Activated T-cell treated with anti-CD3 and anti-CD28 coated beads, Interleukin-2, amount 50 U/mL, for 48 hours (primary cell): ENCODE measurements at regions not wholly inside any gene's neighbourhood (a gene's known extent, or its start where the extent isn't known, plus 50 kb on each side); places are given as distances from the start of the nearest gene placed in this dataset.

ENCODE experiments used
- DNase-seq, 2 experiments: peaks; one replicate each; pipeline ENCODE4 v3.0.0-alpha.2; 2020

- no peak for DNase-seq
Observed at GRCh38 chr7:25789701-25790640, 362.0 kb upstream of the NFE2L3 start.

- no peak for DNase-seq
Observed at GRCh38 chr7:25790963-25791362, 361.0 kb upstream of the NFE2L3 start.

- DNase-seq: no peak
Observed at GRCh38 chr7:25792586-25792985, 359.4 kb upstream of the NFE2L3 start.

- DNase-seq: no peak
Observed at GRCh38 chr7:25795824-25796235, 356.2 kb upstream of the NFE2L3 start.

GRCh38 chr7:25798344-25798743 lies 353.7 kb upstream of the NFE2L3 start:
- no peak for DNase-seq

GRCh38 chr7:25801214-25801613 lies 350.8 kb upstream of the NFE2L3 start:
- DNase-seq: no peak

- no peak for DNase-seq
Observed at GRCh38 chr7:25802057-25802456, 349.9 kb upstream of the NFE2L3 start.

- no peak for DNase-seq
Observed at GRCh38 chr7:25802473-25802872, 349.5 kb upstream of the NFE2L3 start.

- peak; percentile 16 to 17 for DNase-seq
Observed at GRCh38 chr7:25803117-25803887, 348.7 kb upstream of the NFE2L3 start.

- no peak for DNase-seq
Observed at GRCh38 chr7:25804154-25804553, 347.8 kb upstream of the NFE2L3 start.

- no peak for DNase-seq
Observed at GRCh38 chr7:25805027-25805687, 346.8 kb upstream of the NFE2L3 start.

GRCh38 chr7:25807086-25807611 lies 344.8 kb upstream of the NFE2L3 start:
- DNase-seq: no peak

GRCh38 chr7:25809441-25809840 lies 342.6 kb upstream of the NFE2L3 start:
- no peak for DNase-seq

GRCh38 chr7:25812086-25812850 lies 339.7 kb upstream of the NFE2L3 start:
- DNase-seq: no peak

GRCh38 chr7:25813381-25813780 lies 338.6 kb upstream of the NFE2L3 start:
- no peak for DNase-seq

GRCh38 chr7:25815711-25816110 lies 336.3 kb upstream of the NFE2L3 start:
- DNase-seq: no peak

- no peak for DNase-seq
Observed at GRCh38 chr7:25820432-25821040, 331.5 kb upstream of the NFE2L3 start.

- DNase-seq: no peak
Observed at GRCh38 chr7:25821225-25821624, 330.8 kb upstream of the NFE2L3 start.

- DNase-seq: no peak
Observed at GRCh38 chr7:25822823-25823222, 329.2 kb upstream of the NFE2L3 start.

- DNase-seq: no peak
Observed at GRCh38 chr7:25823571-25823970, 328.4 kb upstream of the NFE2L3 start.

GRCh38 chr7:25828468-25828867 lies 323.5 kb upstream of the NFE2L3 start:
- no peak for DNase-seq

GRCh38 chr7:25829663-25830062 lies 322.3 kb upstream of the NFE2L3 start:
- no peak for DNase-seq
